GM23338 (cell line): ENCODE measurements at regions not wholly inside any gene's neighbourhood (a gene's known extent, or its start where the extent isn't known, plus 50 kb on each side); places are given as distances from the start of the nearest gene placed in this dataset.

ENCODE experiments used
- ATAC-seq: fragments of 200-7000 bp; cut with Tn5 transposase; 3 replicates; pipeline ENCODE4 v1.9.1; 2020
- DNase-seq: peaks from one replicate; pipeline ENCODE4 v3.0.0-alpha.2; 2015; ENCODE audit warnings: low spot score
- H2AFZ ChIP-seq: fragments of 200-600 bp; sonication (generic); 2 replicates; pipeline ENCODE4 v1.8.0; 2016; ENCODE audit warnings: antibody characterized with exemption, mild to moderate bottlenecking, moderate library complexity
- H3F3A ChIP-seq: fragments of 200-600 bp; sonication (generic); replicated peaks from 2 replicates; pipeline ENCODE4 v1.8.0; 2017; ENCODE audit warnings: antibody characterized with exemption, mixed run types, low read depth
- H3K27ac ChIP-seq: fragments of 200-600 bp; sonication (generic); 2 replicates; pipeline ENCODE4 v1.6.1; 2016; ENCODE audit warnings: low read depth
- H3K27me3 ChIP-seq: fragments of 200-600 bp; sonication (generic); 2 replicates; pipeline ENCODE4 v1.8.0; 2016; ENCODE audit warnings: mild to moderate bottlenecking, mixed run types, moderate library complexity; ENCODE audit not compliant: insufficient read depth
- H3K36me3 ChIP-seq: fragments of 200-600 bp; sonication (generic); 2 replicates; pipeline ENCODE4 v1.8.0; 2016; ENCODE audit warnings: mild to moderate bottlenecking; ENCODE audit not compliant: insufficient read depth
- H3K4me1 ChIP-seq: fragments of 200-600 bp; sonication (generic); 2 replicates; pipeline ENCODE4 v1.8.0; 2016; ENCODE audit warnings: mild to moderate bottlenecking, moderate library complexity; ENCODE audit not compliant: insufficient read depth
- H3K4me2 ChIP-seq: fragments of 200-600 bp; sonication (generic); 2 replicates; pipeline ENCODE4 v1.7.1; 2017; ENCODE audit warnings: mixed run types
- H3K4me3 ChIP-seq: fragments of 200-600 bp; sonication (generic); 2 replicates; pipeline ENCODE4 v1.6.1; 2016; ENCODE audit warnings: mixed run types
- H3K79me2 ChIP-seq: fragments of 200-600 bp; sonication (generic); replicated peaks from 2 replicates; pipeline ENCODE4 v1.8.0; 2017; ENCODE audit warnings: mild to moderate bottlenecking; ENCODE audit not compliant: insufficient read depth
- H3K9me2 ChIP-seq: fragments of 200-600 bp; sonication (generic); 2 replicates; pipeline ENCODE4 v1.8.0; 2017; ENCODE audit not compliant: insufficient read depth
- H4K20me1 ChIP-seq: fragments of 200-600 bp; sonication (generic); replicated peaks from 2 replicates; pipeline ENCODE4 v1.8.0; 2017; ENCODE audit warnings: mild to moderate bottlenecking; ENCODE audit not compliant: insufficient read depth
- H3K27ac Mint-ChIP-seq: 2 replicates; pipeline ENCODE4 v1.8.0; 2020; ENCODE audit warnings: inconsistent platforms, mild to moderate bottlenecking, moderate library complexity, mixed read lengths
- H3K27me3 Mint-ChIP-seq: 3 replicates; pipeline ENCODE4 v1.8.0; 2022; ENCODE audit warnings: low read depth, mild to moderate bottlenecking, moderate library complexity, mixed read lengths, inconsistent platforms; ENCODE audit not compliant: insufficient read depth, poor library complexity
- H3K36me3 Mint-ChIP-seq: 3 replicates; pipeline ENCODE4 v1.8.0; 2021; ENCODE audit warnings: low read depth, mild to moderate bottlenecking, inconsistent platforms, moderate library complexity, mixed read lengths
- H3K4me1 Mint-ChIP-seq: 3 replicates; pipeline ENCODE4 v1.8.0; 2020; ENCODE audit warnings: mild to moderate bottlenecking, inconsistent platforms, mixed read lengths
- H3K4me3 Mint-ChIP-seq: 3 replicates; pipeline ENCODE4 v1.8.0; 2021; ENCODE audit warnings: moderate library complexity, mild to moderate bottlenecking, inconsistent platforms, mixed read lengths
- H3K9me3 Mint-ChIP-seq: 3 replicates; pipeline ENCODE4 v1.8.0; 2020; ENCODE audit warnings: moderate library complexity, mild to moderate bottlenecking, inconsistent platforms, mixed read lengths
- CTCF ChIP-seq, 2 experiments: fragments of 200-600 bp in 1 of 2; sonication (generic) in 1 of 2; conservative IDR thresholded peaks; 2 replicates each; pipeline versions ENCODE4 v1.5.1 to v1.6.1; 2016 to 2017; ENCODE audit warnings: antibody characterized with exemption in 2 of 2, low read depth in 2 of 2, mild to moderate bottlenecking in 2 of 2, moderate library complexity in 1 of 2
- ZNF331 ChIP-seq: fragments of 250-450 bp; sonication (Bioruptor Pico); IDR thresholded peaks from 2 replicates; pipeline ENCODE4 v1.5.0; 2020; ENCODE audit warnings: low read depth, mild to moderate bottlenecking, moderate library complexity
- TF ChIP-seq, protein P1 (sequence below): fragments of 250-450 bp; sonication (Bioruptor Pico); IDR thresholded peaks from 2 replicates; pipeline ENCODE4 v1.5.0; 2020; ENCODE audit warnings: mild to moderate bottlenecking, moderate library complexity
- TF ChIP-seq, protein P2 (sequence below): IDR thresholded peaks from 2 replicates; pipeline ENCODE4 v1.6.1; 2016; ENCODE audit warnings: antibody characterized with exemption

- TF ChIP-seq, protein P1, sequence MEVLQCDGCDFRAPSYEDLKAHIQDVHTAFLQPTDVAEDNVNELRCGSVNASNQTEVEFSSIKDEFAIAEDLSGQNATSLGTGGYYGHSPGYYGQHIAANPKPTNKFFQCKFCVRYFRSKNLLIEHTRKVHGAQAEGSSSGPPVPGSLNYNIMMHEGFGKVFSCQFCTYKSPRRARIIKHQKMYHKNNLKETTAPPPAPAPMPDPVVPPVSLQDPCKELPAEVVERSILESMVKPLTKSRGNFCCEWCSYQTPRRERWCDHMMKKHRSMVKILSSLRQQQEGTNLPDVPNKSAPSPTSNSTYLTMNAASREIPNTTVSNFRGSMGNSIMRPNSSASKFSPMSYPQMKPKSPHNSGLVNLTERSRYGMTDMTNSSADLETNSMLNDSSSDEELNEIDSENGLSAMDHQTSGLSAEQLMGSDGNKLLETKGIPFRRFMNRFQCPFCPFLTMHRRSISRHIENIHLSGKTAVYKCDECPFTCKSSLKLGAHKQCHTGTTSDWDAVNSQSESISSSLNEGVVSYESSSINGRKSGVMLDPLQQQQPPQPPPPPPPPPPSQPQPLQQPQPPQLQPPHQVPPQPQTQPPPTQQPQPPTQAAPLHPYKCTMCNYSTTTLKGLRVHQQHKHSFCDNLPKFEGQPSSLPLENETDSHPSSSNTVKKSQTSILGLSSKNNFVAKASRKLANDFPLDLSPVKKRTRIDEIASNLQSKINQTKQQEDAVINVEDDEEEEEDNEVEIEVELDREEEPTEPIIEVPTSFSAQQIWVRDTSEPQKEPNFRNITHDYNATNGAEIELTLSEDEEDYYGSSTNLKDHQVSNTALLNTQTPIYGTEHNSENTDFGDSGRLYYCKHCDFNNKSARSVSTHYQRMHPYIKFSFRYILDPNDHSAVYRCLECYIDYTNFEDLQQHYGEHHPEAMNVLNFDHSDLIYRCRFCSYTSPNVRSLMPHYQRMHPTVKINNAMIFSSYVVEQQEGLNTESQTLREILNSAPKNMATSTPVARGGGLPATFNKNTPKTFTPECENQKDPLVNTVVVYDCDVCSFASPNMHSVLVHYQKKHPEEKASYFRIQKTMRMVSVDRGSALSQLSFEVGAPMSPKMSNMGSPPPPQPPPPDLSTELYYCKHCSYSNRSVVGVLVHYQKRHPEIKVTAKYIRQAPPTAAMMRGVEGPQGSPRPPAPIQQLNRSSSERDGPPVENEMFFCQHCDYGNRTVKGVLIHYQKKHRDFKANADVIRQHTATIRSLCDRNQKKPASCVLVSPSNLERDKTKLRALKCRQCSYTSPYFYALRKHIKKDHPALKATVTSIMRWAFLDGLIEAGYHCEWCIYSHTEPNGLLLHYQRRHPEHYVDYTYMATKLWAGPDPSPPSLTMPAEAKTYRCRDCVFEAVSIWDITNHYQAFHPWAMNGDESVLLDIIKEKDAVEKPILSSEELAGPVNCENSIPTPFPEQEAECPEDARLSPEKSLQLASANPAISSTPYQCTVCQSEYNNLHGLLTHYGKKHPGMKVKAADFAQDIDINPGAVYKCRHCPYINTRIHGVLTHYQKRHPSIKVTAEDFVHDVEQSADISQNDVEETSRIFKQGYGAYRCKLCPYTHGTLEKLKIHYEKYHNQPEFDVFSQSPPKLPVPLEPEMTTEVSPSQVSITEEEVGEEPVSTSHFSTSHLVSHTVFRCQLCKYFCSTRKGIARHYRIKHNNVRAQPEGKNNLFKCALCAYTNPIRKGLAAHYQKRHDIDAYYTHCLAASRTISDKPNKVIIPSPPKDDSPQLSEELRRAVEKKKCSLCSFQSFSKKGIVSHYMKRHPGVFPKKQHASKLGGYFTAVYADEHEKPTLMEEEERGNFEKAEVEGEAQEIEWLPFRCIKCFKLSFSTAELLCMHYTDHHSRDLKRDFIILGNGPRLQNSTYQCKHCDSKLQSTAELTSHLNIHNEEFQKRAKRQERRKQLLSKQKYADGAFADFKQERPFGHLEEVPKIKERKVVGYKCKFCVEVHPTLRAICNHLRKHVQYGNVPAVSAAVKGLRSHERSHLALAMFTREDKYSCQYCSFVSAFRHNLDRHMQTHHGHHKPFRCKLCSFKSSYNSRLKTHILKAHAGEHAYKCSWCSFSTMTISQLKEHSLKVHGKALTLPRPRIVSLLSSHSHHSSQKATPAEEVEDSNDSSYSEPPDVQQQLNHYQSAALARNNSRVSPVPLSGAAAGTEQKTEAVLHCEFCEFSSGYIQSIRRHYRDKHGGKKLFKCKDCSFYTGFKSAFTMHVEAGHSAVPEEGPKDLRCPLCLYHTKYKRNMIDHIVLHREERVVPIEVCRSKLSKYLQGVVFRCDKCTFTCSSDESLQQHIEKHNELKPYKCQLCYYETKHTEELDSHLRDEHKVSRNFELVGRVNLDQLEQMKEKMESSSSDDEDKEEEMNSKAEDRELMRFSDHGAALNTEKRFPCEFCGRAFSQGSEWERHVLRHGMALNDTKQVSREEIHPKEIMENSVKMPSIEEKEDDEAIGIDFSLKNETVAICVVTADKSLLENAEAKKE (CRISPR knock-in tag) = no peak
- no peak for TF ChIP-seq ZNF331 (CRISPR knock-in tag)
Measured at GRCh38 chr19:5273782-5274181, 66.8 kb downstream of the PTPRS start (continued).

DNA sequence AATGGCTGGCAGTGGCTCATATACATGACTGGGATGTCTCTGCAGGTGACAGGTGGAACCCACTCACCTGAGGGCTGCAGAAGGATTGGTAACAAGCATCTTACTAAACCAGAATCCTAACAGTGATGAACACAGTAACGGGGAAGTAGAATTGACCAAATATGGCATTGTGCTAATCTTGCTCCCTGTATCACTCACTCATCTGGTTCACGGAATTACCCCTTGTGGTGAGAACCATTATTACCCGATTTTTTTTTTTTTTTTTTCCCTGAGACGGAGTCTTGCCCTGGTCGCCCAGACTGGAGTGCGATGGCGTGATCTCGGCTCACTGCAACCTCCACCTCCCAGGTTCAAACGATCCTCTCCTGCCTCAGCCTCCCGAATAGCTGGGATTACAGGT, 69.5 kb downstream of the PTPRS start:
- H2AFZ ChIP-seq = no peak overlapping the region

More for the DNA sequence above, 69.5 kb downstream of the PTPRS start:
- Histone ChIP-seq H3K9me2 (no peaks in the 10 kb centered on the region), H3K27me3 (no peaks in the 10 kb centered on the region), H4K20me1 (peaks cover 7% of the 10 kb centered on the region), H3K36me3 (peaks cover 12% of the 10 kb centered on the region), H3K4me2 (no peak overlapping the region), H3K79me2 (no peaks in the 10 kb centered on the region; the same call in 1 of the 2 replicates), H3K4me3 (no peak overlapping the region), H3K27ac (peak overlapping the region; percentile 72; the same call in 1 of the 2 replicates), H3K4me1 (no peaks in the 10 kb centered on the region), H3F3A (no peaks in the 10 kb centered on the region)
- H3K4me1 Mint-ChIP-seq = no peaks in the 10 kb centered on the region
- H3K9me3 Mint-ChIP-seq = no peaks in the 10 kb centered on the region; the same call in 2 of the 3 replicates
- peaks cover 8% of the 10 kb centered on the region for H3K27me3 Mint-ChIP-seq
- peak; percentile 8 to 36; a peak in 1 of 4 replicates for TF ChIP-seq CTCF (conservative IDR thresholded peaks at IDR 0.05; ENCODE audit: low read depth in 2 of 2)
- TF ChIP-seq, protein P2, sequence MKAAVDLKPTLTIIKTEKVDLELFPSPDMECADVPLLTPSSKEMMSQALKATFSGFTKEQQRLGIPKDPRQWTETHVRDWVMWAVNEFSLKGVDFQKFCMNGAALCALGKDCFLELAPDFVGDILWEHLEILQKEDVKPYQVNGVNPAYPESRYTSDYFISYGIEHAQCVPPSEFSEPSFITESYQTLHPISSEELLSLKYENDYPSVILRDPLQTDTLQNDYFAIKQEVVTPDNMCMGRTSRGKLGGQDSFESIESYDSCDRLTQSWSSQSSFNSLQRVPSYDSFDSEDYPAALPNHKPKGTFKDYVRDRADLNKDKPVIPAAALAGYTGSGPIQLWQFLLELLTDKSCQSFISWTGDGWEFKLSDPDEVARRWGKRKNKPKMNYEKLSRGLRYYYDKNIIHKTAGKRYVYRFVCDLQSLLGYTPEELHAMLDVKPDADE = no peak
- peak; percentile 48 for ATAC-seq
- peaks cover 54% of the 10 kb centered on the region for H3K36me3 Mint-ChIP-seq
- no peak overlapping the region for H3K27ac Mint-ChIP-seq
- H3K4me3 Mint-ChIP-seq = no peak overlapping the region
- peak; percentile 63 for DNase-seq
